ENCODE measurements at regions not wholly inside any gene's neighbourhood (a gene's known extent, or its start where the extent isn't known, plus 50 kb on each side); places are given as distances from the start of the nearest gene placed in this dataset.

- DNase-seq (ENCODE audit: low read depth): no peak
These were observed 1155.3 kb downstream of the BRD1 start for GRCh38 chr22:48672387-48672786.

GRCh38 chr22:48670731-48671130 is 1156.9 kb downstream of the BRD1 start:
- no peak for DNase-seq (ENCODE audit: low read depth)

- DNase-seq (ENCODE audit: low read depth): no peak
These were observed 1157.5 kb downstream of the BRD1 start for GRCh38 chr22:48669986-48670716.

DNA sequence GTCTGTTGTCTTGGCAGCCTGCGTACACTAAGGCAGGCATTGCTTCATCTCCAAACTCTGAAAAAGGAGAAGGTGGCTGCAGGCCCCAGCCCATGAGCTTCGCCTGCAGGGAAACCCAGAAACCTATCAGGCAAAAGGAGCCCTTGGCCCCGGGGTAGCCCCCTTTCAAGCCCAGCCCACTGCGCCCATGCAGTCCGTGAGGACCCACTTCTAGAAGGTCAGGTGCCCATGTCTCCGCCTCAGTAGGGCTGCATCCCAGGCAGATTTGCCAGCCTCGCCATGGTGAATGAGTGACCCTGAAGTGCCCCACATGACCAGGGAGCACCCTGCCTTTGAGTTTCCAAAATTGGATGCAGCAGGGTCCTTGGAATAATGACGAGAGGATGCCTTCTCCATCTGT is 1158.4 kb downstream of the BRD1 start:
- no peak for DNase-seq (ENCODE audit: low read depth)

DNA sequence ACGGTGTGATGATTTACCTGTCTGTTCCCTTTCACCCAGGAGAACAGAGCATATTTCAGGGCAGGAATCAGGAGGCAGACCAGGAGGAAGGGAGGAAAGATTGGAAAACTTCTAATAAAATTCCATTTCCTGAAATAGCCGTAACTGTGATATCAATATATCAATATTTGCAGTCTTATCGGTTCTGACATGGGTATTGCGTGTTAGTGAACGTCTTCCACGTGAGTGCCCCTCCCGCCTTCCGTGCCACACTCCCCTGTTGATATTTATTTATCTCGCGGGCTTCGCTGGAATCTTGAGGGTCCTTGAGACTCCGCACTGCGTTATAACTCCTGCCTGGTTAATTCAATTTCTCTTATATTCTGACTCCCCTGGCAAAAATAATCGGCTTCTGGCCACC is 1160.4 kb downstream of the BRD1 start:
- no peak for DNase-seq (ENCODE audit: low read depth)

DNA sequence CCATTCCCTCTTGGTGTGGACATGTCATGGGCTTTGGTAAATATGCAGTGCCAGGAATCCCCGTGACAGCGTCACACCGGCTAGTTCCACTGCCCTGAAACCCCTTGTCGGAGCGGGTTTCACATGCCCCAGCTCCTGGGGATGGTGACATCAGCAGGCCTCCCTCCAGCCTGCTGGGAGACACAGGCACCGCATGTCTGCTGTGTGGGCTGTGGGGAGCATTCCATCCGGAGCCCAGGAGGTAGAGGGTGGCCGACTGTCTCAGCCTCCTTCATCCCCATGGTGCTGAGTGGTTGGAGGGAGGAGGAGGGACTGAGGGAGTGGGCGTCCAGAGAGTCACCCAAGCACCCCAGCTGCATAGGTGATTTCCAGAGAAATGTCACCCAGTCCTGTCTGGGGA is 1161.1 kb downstream of the BRD1 start:
- DNase-seq (ENCODE audit: low read depth): no peak

GRCh38 chr22:48665311-48665995 is 1162.2 kb downstream of the BRD1 start:
- no peak for DNase-seq (ENCODE audit: low read depth)

- no peak for DNase-seq (ENCODE audit: low read depth)
These were observed 1163.1 kb downstream of the BRD1 start for GRCh38 chr22:48664586-48664985.

DNA sequence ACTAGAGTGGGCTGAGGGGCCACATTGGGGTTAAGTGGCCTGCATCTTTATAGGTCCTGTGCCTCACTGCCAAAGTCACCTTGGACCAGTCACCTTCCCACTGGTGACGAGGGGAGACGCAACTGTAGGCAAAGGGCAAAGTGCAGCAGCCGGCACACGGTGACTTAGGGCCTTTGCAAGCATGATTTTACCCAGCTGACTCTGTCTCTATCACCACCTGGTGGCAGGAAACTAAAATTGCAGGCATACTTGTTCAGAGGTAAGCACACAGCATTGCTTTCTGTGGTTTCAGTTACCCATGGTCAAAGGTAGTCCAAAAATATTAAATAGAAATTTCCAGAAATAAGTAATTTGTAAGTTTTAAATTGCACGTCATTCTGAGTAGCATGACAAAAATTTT is 1164.4 kb downstream of the BRD1 start:
- DNase-seq (ENCODE audit: low read depth): no peak

DNA sequence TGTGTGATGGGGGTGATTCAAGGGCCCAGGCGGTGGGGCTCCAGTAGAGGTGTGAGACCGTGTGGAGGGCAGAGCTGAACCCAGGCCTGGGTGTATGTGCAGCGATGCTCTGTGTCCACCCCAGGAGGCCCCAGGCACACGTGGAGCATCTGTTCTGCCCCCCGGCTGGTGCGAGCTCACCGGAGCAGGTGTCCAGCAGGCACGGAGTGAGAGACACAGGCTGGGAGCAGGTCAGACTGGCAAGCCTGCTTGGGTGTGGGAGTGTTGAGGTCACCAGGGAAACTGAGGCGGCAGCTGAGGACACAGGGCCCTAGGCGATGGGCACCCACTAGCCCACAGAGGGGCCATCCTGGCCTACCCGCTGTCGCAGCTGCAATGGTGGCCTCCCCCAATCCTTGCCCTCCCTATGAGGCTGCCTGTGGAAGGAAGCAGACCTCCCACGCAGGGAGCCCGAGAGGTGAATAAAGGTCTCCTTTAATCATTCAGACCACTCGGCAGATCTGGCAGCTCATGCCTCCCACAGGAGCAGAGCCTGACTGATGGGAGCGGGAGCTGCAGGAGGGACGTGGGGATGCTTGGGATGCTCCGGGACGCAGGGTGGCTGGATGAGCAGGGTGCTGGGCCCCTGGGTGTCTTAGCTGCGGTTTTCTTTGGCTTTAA is 1165.1 kb downstream of the BRD1 start:
- no peak for DNase-seq (ENCODE audit: low read depth)

DNA sequence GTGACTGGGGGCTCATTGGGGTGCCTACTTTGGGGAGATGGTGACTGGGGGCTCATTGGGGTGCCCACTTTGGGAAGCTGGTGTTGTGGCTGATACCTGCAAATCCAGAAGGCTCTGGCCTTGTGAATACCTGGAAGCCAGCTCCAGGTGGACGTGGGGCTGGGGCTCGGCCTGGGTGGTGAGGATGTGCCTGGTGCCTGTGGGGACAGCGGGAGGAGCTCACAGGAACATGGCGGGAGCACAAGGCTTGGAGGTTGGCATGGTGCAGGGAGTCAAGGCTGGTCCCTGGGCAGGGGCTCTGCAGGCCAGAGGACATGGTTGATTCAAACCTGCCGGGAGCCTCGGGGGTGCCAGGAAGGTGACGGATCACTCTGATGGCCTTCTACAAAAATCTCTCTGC is 1165.7 kb downstream of the BRD1 start:
- DNase-seq (ENCODE audit: low read depth): no peak

DNA sequence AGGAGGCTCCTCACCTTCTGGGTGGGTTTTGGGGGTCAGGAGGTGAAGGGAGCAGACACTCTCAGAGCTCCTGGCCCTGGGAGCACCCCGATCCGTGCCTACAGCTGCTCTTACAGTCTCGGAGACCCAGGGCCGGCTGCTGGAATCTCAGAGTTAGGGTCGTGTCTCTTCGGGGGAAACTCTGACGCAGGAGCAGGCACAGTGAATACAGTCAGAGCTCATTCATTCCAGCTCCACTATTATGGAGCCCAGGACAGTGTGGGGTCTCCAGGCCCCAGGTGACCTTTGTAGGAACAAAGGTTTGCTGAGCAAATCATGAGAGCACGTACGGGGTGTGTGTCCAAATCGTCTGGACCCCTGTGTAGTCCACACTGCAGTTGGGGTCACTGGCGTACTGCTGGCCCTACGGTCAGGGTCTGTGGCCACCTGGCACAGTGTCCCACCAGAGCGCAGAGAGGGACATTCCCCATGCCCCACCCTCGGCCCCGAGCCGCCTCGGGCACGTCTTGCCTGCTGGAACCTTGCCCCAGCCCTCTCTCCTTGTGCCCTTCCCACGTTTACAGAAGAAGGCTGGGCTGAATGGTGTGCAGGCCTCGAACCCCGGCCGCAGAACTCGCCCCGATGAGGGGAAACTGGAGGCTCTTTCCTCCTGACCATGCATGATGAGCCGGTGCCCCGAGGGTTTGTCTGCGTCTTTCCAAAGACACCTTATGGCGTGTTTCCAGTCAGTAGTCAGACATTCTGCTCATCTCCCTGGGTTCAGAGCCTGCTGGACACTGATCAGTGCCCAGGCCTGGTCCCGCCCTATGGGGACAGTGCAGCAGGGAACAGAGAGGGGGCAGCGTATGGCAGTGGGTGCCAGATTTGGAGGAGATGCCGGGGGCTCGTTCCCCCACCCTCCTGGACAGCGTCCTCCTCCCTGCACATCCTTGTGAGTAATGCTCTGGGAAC is 1166.6 kb downstream of the BRD1 start:
- no peak for DNase-seq (ENCODE audit: low read depth)

- no peak for DNase-seq (ENCODE audit: low read depth)
These were observed 1167.4 kb downstream of the BRD1 start for GRCh38 chr22:48660104-48660789.

DNA sequence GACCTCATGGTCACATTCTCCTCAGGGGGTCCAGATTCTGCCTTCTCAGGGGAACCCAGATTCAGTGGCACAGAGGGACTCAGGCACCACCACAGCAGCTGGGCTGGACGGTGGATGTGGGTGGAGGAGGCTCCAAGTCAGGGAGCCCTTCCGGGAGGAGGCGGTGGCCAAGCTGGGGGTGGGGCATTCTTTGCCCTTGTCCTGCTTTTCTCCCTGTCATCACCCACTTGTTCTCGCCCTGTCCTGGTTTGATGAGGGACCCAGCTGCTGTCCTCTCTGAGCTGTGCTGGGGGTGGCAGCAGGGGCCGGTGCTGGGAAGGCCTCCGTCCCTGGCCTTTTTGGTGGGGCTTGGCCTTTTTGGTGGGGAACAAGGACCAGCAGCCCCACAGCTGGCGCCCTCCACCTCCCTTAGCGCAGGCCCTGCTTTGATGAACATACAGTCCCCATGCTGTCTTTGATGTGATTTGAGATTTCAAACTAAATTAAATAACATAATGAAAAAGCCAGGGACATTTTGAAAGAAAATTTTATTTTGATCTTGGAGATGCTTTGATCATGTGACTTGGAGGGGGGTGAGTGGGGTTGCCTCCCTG is 1168.2 kb downstream of the BRD1 start:
- no peak for DNase-seq (ENCODE audit: low read depth)

DNA sequence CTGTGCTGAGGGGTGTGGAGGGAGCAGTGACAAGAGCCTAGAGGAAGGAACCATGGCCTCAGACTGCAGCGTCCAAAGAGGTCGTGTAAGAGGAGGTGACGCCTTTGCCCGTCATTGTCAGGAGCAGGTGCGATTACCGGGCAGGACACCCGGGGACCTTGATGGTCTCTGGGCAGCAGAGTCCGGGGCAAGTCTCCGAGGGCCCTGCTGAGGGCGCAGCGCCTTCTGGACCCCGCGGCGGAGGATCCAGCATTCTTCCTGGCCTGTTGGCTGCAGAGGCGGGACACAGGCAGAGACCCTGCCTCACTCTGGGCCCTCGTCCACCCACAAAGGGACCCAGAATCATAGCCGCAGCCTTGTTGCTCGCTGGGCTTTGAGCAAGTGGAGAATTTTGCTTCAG is 1168.8 kb downstream of the BRD1 start:
- DNase-seq (ENCODE audit: low read depth): no peak

DNA sequence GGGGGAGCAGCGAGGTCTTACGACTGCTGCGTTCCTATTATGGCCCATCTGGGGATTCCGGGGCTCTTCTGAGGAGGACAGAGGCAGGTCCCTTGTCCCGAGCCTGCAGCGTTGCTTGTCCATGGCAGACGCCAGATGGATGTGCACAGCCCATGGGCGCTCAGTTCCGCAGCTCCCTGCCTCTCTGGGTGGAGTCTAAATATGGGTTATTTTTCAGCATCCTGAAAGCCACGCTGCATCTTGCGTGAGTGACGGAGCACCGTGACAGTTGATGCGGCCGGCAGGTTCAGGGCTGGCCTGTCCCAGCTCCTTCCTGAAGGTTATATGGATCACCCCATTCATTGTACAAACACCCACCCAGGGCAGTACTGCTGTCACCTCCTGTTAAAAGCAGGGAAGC is 1169.4 kb downstream of the BRD1 start:
- DNase-seq (ENCODE audit: low read depth): no peak

GRCh38 chr22:48654492-48654891 is 1173.2 kb downstream of the BRD1 start:
- DNase-seq (ENCODE audit: low read depth): no peak

DNA sequence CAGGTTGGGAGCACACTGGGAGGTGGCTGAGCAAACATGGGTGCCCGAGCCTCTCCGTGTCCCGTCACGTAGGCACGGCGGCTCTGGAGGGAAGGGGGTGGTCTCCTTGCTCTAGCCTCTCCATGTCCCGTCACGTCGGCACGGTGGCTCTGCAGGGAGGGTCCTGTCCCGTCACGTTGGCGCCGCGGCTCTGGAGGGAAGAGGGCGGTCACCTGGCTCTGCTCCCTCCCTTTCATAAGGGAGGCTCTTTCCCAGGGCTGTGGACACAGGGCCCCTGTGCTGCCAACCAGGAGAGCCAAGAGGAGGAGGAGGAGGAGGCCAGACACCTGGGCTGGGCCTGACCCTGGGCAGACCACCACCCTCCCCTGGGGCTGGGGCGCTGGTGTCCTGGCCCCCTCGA is 1173.7 kb downstream of the BRD1 start:
- no peak for DNase-seq (ENCODE audit: low read depth)

GRCh38 chr22:48653306-48653705 is 1174.4 kb downstream of the BRD1 start:
- DNase-seq (ENCODE audit: low read depth): no peak

DNA sequence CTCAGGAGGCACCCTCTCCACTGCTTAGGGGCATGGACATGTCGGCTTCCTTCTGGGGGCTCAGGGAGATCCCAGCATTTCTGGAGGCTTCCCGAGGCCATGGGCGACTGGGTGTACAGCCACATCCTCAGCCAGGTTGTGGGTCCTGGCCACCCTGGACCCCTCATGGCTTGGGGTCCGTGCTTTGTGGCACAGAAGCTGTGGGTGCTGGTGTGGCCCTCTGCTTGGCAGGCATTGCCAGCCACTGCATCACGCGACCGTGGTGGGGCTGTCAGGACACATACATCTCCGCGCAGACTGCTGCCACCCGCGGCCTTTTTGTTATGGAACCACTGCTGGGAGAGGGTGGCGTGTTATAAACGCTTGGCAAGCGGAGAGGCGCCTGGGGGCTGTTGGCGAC is 1174.9 kb downstream of the BRD1 start:
- no peak for DNase-seq (ENCODE audit: low read depth)

DNA sequence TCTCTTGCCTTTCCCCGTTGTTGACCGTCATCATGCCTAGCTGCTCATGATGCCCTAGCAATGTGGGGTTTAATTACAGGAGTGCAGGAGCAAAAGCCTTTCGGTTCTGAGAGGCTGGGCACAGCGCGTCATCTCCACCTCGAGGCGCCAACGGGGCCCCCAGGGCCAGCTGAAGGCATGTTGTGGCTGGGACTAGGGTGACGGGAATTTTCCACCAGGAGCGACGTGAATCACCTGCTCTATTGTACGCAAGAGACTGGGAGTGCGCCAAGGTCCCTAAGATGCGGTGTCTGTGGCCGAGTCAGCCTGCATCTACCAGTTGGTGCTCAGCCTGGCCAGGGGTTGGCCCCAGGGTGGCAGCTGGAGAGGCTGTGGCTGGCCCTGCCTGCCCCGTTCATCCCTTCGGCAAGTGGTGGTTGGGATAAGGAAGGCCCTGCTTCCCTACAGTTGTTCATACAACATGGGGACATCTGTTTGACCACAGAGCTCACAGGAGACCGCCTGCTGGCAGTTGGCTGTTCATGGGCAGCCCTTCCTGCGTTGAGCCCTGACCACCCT is 1175.6 kb downstream of the BRD1 start:
- no peak for DNase-seq (ENCODE audit: low read depth)

All from stimulated activated CD8-positive, alpha-beta memory T cell treated with anti-CD3 and anti-CD28 coated beads, Interleukin-12 subunit alpha, Interleukin-12 subunit beta, amount 100 ng/mL, for 1 hour (primary cell).